Stimulated activated CD8-positive, alpha-beta memory T cell treated with anti-CD3 and anti-CD28 coated beads, Interleukin-2, amount 100 ng/mL, for 48 hours (primary cell): ENCODE measurements at regions not wholly inside any gene's neighbourhood (a gene's known extent, or its start where the extent isn't known, plus 50 kb on each side); places are given as distances from the start of the nearest gene placed in this dataset.

ENCODE experiments used
- DNase-seq, 2 donors: peaks; one replicate each; pipeline ENCODE4 v3.0.0-alpha.2; 2020; ENCODE audit warnings: low read depth in 2 of 2

DNA sequence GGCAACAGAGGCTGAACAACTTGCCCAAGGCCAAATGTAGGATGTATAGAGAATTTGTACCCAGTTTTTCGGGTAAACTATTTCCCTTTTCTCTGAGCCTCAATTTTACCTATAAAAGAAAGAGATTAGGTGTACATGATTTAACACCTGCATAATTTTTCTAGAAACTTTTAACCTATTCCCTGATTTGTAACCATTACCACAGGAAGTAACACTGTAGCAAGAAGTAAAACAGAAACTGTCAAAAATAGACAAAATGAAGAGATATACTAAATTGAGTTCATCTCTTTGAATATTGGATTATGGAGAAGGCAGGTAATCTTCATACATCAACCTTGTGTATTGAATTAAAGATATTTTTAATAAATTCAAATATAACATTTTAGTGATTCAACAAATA lies 136.2 kb downstream of the ZC3H11B start:
- no peak for DNase-seq

DNA sequence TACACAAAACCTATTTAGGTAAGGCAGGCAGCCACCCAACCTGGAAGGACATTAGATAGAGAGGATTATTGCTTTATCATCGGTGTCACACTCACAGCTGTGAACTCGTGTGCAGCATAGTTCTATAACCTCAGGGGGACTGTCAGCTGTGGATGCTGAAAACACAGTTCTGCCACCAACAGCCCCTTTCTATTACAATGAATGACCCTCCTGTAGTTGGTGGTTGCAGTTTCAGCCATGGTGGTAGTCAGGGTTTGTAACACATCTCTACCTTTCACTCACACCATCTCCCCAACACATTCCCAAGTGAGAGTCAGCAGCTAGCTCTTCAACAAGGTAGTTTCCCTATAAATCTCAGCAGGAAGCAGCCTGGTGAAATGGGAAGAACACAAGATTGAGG lies 136.8 kb downstream of the ZC3H11B start:
- DNase-seq: no peak

DNA sequence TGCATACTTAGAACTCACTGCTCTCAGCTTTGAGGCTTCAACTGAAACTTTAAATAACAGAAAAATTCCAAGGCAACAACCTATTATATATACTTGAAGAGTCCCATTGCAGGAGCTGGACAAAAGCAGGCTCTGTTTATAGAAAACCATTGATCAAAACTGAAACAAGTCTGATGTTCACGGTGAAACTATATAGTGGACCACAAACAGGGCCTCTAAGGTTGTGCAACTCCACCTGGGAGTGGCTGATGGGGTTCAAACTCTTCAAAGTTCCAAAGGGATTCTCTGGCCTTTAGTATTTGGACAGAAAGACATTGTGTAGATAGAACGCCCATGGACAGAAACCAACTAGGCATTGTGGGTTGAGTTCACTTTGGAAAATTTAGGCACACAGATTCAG lies 140.3 kb downstream of the ZC3H11B start:
- DNase-seq: no peak

DNA sequence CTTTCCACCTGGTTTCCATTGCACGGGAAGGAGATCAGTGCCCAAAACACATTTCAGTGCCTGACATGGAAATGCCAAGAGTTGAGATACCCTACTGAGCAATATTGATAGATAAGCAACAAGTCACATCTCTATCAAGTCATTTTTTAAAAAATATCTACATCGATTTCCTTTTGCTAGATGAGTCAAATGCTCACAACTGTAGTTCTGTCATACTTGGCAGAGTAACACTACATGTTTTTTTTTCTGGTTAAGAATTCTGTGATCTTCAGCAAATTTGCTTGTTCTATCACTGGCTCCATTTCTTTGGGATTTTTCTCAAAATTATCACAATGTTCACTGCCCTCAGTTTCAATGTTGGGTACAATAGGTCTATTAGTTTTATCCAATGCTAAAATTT lies 145.4 kb downstream of the ZC3H11B start:
- no peak for DNase-seq

DNA sequence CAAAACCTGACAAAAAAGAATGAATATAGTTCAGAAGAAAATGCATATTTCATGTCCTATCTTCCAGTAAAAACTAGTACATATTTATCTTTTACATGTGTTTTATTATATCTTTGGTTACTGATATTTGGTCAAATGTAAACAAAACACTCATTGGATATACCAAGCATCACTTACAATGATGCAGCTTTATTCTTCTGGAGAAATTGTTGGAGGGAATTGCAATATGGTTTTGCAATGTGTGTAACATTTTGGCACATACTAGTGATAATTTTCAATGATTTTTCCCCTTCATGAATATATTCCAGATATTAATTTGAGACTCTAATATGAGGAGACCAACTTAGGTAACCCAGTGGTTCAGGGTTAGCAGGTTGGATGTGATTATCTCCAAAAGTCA lies 146.1 kb downstream of the ZC3H11B start:
- DNase-seq: no peak

DNA sequence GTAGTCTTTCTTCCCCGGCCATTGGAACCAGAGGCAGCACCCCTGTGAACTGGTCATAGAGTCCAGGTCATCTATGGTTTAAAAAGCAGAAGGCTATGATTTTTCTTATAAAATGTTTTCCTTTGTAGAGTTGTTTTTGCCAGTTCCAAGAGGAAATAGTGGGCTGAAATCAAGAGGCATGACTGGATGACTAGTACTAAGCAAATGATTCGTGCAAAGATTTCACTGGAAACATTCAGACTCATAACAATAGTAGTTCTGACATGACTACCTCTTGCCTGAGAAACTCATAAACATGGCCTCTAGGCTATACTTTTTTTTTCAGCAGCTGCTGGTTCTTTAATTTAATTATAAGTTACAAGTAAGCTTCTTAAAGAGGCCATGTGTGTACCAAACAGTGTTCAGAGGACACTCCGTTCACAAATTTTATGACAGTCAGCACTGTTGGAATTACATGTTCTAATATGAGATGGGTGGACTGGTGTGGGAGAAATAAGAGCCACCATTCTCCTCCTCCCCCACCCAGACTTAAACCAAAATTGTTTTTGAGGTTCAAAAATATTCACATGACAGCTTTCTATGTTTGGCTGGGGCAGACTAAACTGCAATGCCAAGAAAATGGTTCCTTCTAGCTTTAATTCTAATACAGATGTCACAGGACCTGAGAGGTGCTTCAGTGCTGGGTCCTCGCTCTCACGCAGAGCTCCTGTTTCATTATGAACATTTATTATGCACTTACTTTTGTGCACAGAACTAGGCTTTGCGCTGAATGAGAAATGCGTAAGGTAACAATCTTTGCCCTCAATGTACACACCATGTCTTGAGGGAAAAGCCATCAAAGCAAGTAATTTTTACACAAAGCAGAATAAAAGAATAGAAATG lies 147.5 kb downstream of the ZC3H11B start:
- no peak for DNase-seq

DNA sequence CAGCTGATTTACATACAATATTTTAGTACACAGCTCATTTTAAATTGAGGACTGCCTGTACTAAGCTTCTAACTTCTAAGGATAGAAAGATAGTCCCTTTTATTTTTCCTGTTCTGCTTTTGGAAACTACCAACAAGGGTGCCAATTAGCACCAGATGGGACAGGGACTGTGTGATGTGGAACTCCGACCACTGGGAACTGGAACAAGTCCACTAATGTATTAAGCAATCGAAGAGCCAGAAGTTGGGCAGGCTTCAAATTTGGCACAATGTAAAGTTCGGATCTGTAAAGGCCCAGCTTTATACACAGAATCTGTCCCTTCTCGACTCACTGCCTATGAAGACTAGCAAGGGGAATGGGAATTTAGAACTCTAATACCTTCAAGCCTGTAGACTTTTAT lies 149.3 kb downstream of the ZC3H11B start:
- no peak for DNase-seq

DNA sequence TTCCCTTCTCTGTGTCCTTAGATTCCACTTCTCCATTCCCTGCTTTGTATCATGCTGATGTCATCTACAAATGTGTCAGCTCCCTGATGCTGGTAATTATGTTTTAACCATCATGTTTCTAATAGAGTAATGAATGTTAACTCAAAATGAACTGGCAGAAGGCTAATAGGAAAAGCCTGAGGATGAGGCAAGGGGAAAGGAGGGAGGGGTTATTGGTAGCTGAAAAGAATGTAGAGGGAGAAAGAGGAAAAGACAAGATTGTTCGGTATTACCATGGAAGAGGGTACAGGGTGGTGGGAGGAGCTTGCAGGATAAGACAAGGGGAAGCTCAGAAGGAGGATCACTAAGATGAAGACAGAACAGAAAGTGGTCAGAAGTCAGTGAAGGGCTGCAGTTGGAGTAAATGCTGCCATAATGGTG lies 150.9 kb downstream of the ZC3H11B start:
- no peak for DNase-seq

DNA sequence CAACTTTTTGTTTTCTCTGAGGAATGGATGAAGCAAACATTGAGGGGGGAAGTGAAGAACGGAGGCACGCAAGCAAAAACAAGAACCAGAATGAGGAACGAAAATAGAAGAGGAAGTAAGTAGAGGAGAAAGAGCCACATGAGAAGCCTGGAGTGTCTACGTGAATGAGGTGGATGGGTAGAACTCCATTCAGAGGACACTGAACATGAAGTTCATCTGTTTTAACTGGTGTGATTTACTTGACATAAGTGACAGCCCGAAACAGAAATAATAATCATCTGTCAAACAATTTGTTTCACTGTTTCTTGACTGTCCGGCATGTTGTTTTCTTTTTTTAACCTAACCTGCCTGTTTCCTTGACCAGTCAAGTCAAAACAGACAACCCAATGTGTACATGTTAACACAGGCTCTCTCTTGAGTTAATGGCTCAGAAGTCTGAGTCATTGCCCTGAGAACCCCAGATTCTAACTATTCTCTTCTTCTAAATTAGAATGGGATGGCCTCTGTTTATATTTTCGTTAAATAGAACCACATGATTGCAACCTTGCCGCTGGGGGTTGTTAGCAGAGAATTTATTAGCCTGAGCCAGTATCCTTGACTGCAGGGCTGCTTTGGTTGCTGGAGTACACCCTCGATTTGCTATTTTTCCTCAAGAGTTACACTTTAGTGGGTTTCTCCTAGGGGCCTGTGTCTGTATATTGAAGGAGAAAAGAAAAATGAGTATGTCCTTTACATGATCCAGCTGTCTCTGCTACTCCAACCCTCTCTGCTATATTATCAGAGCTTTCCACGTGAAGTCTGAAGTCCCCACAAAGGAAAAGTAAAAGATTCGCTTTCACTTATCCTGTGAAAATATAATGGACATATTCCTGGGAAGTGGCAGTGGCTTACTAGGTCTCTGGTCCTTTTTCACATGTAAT lies 151.7 kb downstream of the ZC3H11B start:
- DNase-seq: no peak

DNA sequence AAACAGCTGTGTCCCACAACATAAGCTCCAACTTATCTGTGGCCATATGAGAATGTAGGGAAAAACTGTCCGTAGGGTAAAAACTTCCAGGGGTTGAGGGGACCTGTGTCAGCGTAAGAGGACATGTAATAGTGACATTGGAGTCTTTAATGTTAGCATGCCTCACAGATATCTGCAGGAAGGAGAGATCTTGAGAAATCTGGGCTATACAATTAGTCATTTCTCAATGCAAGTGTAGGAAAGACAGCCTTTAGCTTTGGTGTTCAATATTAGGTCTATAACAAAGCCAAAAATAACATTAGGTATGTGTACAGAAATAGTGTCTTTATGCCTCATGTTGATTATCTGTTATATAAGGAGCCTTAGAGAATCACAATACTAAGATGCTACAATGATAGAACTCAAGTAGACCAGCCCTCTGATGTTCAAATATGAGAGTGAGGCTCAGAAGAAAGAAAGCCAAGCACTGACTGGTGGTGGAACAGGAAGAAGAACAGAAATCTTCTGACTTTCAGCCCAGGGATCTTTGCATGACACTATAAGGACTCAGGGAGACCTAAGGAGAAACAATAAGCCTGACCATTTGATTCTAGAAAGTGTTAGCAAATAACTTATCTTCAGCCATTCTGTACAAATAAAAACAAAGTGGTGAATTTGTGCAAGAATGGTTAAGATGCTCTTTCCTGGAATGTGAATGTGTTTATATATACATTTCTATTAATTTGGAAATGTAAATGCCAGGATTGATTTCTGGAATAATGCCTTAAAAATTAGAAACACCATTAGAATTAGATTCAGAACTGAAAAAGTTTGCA lies 152.6 kb downstream of the ZC3H11B start:
- no peak for DNase-seq

DNA sequence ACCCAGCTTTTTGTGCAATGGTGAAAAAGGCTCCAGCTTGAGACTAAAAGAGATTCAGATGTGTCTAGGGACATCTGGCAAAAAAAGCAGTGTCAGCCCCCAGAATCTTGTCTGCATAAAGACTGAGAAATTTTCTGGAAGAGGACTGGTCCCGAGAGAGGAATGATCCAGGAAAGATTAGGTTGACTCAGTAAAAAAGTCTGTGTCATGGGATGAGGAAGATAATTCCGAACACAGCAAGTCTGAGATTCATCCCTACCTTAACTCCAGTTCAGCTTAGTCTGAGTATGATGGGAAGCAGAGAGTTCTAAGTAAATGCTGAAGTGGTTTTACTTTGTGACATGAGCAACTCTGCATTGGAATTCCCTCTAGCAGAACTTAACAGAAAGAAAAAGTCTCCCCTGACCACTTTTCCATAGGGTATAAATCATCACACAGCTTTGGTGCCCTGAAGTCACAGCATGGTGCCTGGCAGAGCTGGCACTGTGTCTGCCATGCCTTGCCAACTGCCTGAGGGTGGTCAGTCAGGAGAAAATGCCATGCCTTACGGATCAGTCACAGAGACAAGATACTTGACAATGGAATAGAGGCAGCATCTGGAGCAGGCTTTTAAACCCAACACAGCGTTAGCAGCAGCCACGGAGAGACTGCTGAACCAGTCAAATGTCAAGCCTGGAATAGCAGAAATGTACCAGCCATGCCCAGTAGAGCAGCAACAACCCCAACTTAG lies 153.4 kb downstream of the ZC3H11B start:
- no peak for DNase-seq

DNA sequence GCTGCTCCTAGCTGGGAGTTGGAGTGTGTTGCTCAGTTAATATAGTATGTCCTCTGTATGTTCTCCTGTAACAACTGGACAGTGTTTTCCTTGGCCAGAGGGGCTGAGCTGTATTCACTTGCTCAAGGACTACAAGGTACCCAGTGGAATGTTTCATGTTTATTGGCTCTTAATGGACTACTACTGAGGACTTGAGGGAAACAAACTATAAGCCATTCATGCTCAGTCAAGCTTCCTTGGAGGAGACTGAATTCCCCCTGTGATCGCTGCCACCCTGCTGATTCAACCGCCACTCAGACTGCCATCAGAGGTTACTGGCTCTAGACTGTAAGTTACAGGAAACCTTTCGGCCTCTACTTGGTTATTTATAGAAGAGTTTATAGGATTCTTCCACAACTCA lies 166.6 kb downstream of the ZC3H11B start:
- DNase-seq: no peak

DNA sequence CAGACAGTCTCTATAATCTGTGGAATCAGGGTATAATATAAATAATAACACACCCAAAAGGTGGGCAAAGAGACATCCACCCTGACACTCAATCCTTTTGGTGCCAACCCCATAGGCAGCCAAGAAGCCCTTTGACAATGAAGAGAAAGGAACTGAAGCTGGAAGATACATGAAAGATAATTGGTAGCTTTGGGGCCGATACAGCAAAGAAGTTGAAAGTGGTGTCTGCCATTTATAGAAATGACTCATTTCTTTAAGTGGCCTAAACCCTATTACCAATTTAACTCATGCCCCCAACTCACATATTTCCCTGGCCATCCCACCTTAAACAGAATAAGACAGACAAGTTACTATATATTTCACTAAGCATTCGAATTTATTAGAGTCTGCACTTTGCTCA lies 167.0 kb downstream of the ZC3H11B start:
- no peak for DNase-seq

DNA sequence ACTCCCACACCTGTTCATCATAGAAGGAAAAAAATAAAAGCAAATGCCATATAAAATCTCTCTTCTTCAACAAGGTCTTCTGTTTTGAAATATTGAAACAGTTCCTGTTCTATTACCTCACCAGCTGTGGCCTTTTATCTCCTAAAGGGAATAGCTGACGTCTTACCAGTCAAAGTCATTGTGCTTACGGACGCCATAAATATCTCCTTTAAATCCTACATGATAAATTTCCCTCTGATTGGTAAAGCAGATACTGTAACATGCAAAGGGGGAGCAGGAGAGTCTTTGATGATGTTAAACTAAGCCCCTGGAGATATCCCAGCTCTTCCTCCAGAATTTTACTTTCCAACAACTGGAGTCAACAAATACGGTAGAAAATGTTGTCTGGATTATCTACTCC lies 168.4 kb downstream of the ZC3H11B start:
- no peak for DNase-seq

DNA sequence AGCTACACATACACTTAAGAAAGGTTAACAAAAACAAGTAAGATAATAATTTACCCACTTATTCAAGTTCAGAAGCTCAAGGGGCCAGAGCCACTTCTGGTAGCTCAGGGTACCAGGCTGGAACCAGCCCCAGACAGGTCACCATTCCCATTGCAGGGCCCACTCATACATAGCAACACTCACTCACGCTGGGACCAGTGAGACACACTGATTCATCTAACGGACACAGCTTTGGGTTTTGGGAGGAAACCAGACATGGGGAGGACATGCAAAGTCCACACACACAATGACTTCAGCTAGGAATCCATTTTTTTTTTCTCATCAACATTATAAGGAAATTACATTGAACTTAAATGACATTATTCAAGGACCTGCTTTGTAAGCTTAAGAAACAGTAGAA lies 169.1 kb downstream of the ZC3H11B start:
- DNase-seq: no peak

DNA sequence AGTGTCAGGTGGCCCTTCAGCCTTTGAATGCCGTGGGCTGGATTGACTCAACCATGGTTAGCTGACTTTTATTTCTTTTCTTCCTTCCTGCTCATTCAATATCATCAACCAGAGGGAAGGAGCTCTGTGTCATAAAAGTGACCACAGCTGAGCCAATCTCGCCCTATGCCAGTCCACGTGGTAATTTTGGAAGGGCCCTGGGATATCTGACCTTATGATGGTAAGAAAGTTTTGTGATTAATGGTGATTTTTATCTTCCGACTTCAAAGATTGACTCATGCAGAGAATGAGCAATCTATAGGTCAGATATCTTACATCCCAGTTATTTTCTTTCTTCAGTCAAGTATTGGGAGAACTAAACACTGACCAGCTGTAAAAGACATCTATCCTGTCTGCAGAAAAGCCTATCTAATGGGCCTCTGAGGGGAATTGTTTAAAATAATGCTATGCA lies 170.3 kb downstream of the ZC3H11B start:
- no peak for DNase-seq

DNA sequence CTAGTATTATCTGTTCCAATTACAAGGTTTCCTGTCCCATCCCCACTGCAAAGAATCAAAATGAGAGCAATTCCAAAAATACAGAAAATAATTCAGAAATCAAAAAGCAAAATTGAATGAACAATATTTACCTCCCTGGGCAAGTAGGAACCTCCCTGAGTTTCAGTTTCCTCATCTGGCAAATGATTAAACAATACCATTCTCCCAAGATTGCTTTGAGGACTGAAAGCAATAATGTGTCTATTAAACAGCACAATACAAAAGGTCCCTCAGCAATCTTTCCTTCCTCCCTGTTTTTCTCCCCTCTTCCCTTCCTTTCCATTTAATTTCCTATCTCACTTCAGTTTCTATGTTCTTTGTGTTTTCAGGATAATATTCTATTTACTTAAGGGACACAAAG lies 171.0 kb downstream of the ZC3H11B start:
- no peak for DNase-seq

DNA sequence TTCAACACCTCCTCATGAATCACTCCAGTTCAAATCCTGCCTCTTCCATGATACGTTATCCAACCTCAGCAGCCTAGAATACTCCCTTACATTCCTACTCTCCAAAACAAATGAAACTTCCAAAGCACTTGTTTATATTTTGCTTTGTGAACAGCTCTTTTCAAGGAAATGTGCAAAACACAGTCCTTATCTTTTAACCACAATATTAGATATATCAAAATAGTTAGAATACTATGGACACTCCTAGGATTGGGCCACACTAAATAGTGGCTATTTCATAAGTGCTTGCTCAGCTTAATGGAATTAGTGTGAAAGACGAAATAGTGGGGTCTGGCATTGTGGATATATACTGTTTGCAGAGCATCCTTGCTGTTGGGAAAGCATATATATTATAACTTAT lies 173.5 kb downstream of the ZC3H11B start:
- no peak for DNase-seq

DNA sequence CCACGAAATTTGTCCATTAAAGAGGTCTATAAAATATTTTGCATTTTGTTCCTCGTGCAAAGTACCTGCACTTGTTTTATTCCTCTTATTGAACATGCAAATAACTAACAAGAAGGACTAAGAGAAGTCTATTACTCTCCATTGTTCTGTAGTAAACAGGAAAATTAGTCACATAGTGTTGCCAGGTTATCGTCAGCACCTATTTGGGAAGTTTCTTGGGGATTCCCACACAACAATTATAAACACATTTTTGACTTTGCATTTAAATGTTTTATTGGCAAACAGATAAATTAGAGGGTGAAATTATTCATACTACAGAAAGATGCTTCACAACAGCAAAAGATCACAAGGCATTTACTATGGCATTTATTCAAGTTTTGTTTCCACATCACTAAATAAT lies 174.5 kb downstream of the ZC3H11B start:
- DNase-seq: no peak

DNA sequence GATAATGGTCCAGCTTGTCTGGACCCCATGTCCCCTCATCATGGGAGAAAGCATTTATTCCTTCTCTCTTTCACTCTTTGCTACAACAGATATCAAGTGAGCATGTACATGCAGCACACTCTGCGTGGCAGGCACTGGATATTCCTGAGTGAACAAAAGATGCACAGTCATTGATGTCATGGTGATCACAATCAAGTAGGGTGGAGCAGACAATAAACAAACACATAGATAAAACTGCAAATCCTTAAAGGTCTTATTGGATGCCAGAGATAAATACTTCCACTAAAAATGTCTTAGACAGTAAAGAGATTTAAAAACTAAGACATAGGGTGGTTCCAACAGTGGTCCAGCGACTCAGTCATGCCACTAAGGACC lies 178.0 kb downstream of the ZC3H11B start:
- no peak for DNase-seq

DNA sequence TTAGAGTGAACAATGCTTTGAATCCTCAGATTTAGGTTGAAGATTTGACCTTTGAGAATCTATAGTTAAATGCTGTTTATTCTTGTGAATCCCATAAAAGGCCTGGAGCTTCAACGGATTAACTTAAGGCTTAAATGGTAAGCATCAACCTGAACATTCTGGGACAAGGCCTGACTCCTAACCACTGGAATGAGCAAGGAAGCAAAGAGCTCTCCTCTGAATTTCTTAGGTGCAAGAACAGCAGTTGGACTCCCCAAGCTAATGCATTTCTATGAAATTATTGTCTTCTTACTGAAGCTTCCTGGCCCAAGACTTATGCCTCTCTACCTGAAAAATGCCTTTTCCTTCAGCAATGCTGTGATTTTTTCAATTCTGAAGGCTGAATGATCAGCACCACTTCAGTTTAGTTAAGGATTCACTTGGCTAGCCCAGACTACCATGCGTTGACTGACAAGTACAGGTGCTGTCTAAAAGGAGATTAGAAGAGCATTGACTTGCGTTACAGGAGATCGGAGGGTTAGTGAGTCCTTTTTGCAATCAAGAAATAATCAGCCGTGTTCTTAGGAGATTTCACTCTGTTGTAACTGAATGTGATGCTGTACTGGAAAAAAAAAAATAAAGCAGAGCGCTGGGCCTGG lies 178.5 kb downstream of the ZC3H11B start:
- DNase-seq: no peak
